ENCODE measurements at regions not wholly inside any gene's neighbourhood (a gene's known extent, or its start where the extent isn't known, plus 50 kb on each side); places are given as distances from the start of the nearest gene placed in this dataset.

DNA sequence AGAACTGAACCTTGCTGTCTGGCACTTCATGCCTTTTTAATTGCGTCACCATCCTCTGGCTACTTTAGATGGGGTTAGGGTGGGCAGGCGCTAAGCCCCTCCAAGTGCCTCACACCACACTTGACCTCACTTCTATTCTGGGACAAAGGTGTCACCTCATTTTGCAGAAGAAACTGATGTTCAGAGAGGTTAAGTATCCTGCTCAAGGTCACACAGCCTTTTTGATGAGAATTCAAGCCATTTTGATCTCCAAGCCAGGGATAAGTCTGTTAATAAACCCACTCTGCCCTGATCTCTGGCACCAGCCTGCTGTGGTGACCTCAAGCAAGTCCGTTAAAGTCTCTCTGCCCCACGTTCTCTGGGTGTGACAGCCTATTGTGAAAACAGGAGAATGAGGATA is 58.8 kb upstream of the PRR23C start:
- Histone ChIP-seq H3K9me3 (replicated peaks; ENCODE audit: control insufficient read depth, insufficient read depth, low read length) (no peaks in the 10 kb centered on the region), H3K4me3 (no peak overlapping the region), H3K4me1 (ENCODE audit: control insufficient read depth, insufficient read depth, low read length) (no peaks in the 10 kb centered on the region), H2AFZ (ENCODE audit: control insufficient read depth, low read depth, low read length) (no peak overlapping the region), H3K36me3 (ENCODE audit: control insufficient read depth in 2 of 2, insufficient read depth in 2 of 2, low read length in 1 of 2) (no peaks in the 10 kb centered on the region), H3K4me2 (ENCODE audit: control insufficient read depth, insufficient read depth) (no peak overlapping the region), H3K27ac (ENCODE audit: control insufficient read depth, insufficient read depth) (no peak overlapping the region), H3K27me3 (replicated peaks in 1 of 2; ENCODE audit: control insufficient read depth in 2 of 2, insufficient read depth in 2 of 2, low read length in 1 of 2) (no peaks in the 10 kb centered on the region), H3K9ac (ENCODE audit: control insufficient read depth, insufficient read depth, low read length) (no peak overlapping the region), H3K79me2 (ENCODE audit: control insufficient read depth, insufficient read depth, low read length) (no peaks in the 10 kb centered on the region), H4K20me1 (ENCODE audit: control insufficient read depth, insufficient read depth) (no peaks in the 10 kb centered on the region)
- WGBS (ENCODE audit: insufficient coverage, insufficient replicate concordance, low lambda C conversion rate, missing lambda C conversion rate), result 0% methylated on average over 4 of the region's 4 CpGs
- no peak for ATAC-seq
- ChIA-PET RAD21 (ENCODE audit: unreplicated experiment) (no interaction called here), CTCF (interaction anchor here (5.5 kb wide), 1 partner anchor 9 kb away, joined by 24 read pairs; no protein-coding TSS in a partner anchor), POLR2A (no interaction called here), SMC1A (ENCODE audit: uncharacterized antibody, unreplicated experiment) (no interaction called here)
- no TSS peak for BruUV-seq (replicated peaks)
- in situ Hi-C loops (cut with MboI) (loop anchor here (10.0 kb wide), 1 partner anchor 211 kb away; no protein-coding TSS in a partner anchor), intact Hi-C loops (cut with micrococcal nuclease; ENCODE audit: unreplicated experiment) (no loop called here)
- no peak for DNase-seq (ENCODE audit: low read depth, low spot score)
- TF ChIP-seq, protein P1, sequence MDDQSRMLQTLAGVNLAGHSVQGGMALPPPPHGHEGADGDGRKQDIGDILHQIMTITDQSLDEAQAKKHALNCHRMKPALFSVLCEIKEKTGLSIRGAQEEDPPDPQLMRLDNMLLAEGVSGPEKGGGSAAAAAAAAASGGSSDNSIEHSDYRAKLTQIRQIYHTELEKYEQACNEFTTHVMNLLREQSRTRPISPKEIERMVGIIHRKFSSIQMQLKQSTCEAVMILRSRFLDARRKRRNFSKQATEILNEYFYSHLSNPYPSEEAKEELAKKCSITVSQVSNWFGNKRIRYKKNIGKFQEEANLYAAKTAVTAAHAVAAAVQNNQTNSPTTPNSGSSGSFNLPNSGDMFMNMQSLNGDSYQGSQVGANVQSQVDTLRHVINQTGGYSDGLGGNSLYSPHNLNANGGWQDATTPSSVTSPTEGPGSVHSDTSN (IDR thresholded peaks at IDR 0.05; ENCODE audit: insufficient replicate concordance, low read depth, low read length), result no peak
- TF ChIP-seq NFIC (IDR thresholded peaks at IDR 0.05; ENCODE audit: low read depth, low read length) (no peak), RUNX3 (IDR thresholded peaks at IDR 0.05; ENCODE audit: low read length) (no peak), ZNF217 (IDR thresholded peaks at IDR 0.05) (no peak)
- no peak for FAIRE-seq

DNA sequence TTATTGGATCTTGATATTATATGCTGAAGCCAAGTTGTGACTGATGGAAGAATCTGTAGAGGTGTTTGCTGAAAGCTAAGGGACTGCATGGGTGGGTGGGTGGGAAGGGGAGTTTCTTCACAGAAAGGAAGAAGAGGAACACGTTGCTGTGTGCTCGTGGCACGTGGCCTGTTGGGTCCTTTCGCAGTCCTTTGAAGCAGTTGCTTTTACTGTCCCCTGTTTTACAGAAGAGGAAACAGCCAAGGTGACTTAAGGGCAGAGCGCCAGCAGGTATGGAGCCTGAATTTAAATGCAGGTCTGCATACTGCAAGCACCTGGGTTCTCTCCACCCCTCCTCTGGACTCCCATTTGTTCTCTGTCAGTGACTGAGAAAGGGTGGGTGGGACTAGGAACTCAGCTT is 59.4 kb upstream of the PRR23C start:
- 8% methylated on average over 5 of the region's 5 CpGs for WGBS (ENCODE audit: insufficient coverage, insufficient replicate concordance, low lambda C conversion rate, missing lambda C conversion rate)
- Histone ChIP-seq H3K4me2 (ENCODE audit: control insufficient read depth, insufficient read depth) (no peak overlapping the region), H3K36me3 (ENCODE audit: control insufficient read depth in 2 of 2, insufficient read depth in 2 of 2, low read length in 1 of 2) (no peaks in the 10 kb centered on the region), H4K20me1 (ENCODE audit: control insufficient read depth, insufficient read depth) (no peaks in the 10 kb centered on the region), H3K27ac (ENCODE audit: control insufficient read depth, insufficient read depth) (no peak overlapping the region), H3K9ac (ENCODE audit: control insufficient read depth, insufficient read depth, low read length) (no peak overlapping the region), H2AFZ (ENCODE audit: control insufficient read depth, low read depth, low read length) (no peak overlapping the region), H3K27me3 (replicated peaks in 1 of 2; ENCODE audit: control insufficient read depth in 2 of 2, insufficient read depth in 2 of 2, low read length in 1 of 2) (no peaks in the 10 kb centered on the region), H3K79me2 (ENCODE audit: control insufficient read depth, insufficient read depth, low read length) (no peaks in the 10 kb centered on the region), H3K4me3 (no peak overlapping the region), H3K9me3 (replicated peaks; ENCODE audit: control insufficient read depth, insufficient read depth, low read length) (no peaks in the 10 kb centered on the region), H3K4me1 (ENCODE audit: control insufficient read depth, insufficient read depth, low read length) (no peaks in the 10 kb centered on the region)
- TF ChIP-seq TCF7 (IDR thresholded peaks at IDR 0.05; ENCODE audit: borderline replicate concordance) (no peak), KDM1A (IDR thresholded peaks at IDR 0.05; ENCODE audit: borderline replicate concordance) (no peak)
- ATAC-seq, result no peak
- ChIA-PET RAD21 (ENCODE audit: unreplicated experiment) (no interaction called here), POLR2A (no interaction called here), CTCF (no interaction called here), SMC1A (ENCODE audit: uncharacterized antibody, unreplicated experiment) (interaction anchor here (0.9 kb wide), 1 partner anchor 87 kb away, joined by 3 read pairs; no protein-coding TSS in a partner anchor)
- intact Hi-C loops (cut with micrococcal nuclease; ENCODE audit: unreplicated experiment) (no loop called here), in situ Hi-C loops (cut with MboI) (loop anchor here (10.0 kb wide), 1 partner anchor 211 kb away; no protein-coding TSS in a partner anchor)
- FAIRE-seq, result no peak
- DNase-seq (ENCODE audit: low read depth, low spot score), result no peak
- no TSS peak for BruUV-seq (replicated peaks)

All from GM12878 (cell line).